ENCODE measurements at regions not wholly inside any gene's neighbourhood (a gene's known extent, or its start where the extent isn't known, plus 50 kb on each side); places are given as distances from the start of the nearest gene placed in this dataset.

DNA sequence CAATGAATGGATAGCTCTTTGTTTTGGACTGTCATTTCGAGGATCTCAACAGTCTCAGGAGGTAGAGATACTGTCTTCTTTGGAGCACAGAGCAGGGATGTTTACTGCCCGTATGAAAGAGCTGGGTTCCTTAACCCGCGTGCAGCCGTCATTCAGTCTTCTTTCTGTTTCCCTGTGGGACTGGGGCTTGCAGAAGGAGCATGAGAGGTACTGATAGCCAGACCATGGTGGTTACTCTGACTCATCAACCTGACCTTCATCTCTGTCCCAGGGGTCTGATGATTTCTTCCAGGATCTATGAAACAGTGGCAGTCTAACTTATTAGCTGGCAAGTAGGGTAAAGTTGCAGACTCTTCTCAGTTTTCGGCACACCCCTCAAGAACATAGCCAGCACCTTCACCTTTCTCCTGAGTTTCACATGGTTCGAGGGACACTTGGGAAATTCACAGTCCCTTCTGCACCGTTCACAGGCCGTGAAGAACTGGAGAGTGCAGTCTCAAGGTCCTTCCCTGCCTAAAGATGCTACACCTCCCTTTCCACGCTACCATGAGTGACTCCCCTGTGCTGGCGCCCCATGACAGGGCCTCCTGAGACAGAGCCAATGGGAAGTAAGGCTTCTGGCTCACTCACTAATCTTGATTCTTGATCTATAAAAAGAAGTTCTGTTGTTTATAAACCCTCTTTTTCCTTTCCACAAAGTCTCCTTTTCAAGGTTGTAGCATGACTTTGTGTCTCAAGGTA, 226.2 kb downstream of the MC4R start:
- DNase-seq (ENCODE audit: low read depth in 3 of 3, low spot score in 1 of 3), result no peak

GRCh38 chr18:60145776-60146175, 226.8 kb downstream of the MC4R start:
- DNase-seq (ENCODE audit: low read depth in 3 of 3, low spot score in 1 of 3), result no peak

- DNase-seq (ENCODE audit: low read depth in 3 of 3, low spot score in 1 of 3), result no peak
Observed at GRCh38 chr18:60134806-60135205, 235.0 kb downstream of the PMAIP1 start.

- DNase-seq (ENCODE audit: low read depth in 3 of 3, low spot score in 1 of 3), result no peak
Observed at GRCh38 chr18:60130284-60130683, 230.5 kb downstream of the PMAIP1 start.

GRCh38 chr18:60123031-60123430, 223.2 kb downstream of the PMAIP1 start:
- no peak for DNase-seq (ENCODE audit: low read depth in 3 of 3, low spot score in 1 of 3)

DNA sequence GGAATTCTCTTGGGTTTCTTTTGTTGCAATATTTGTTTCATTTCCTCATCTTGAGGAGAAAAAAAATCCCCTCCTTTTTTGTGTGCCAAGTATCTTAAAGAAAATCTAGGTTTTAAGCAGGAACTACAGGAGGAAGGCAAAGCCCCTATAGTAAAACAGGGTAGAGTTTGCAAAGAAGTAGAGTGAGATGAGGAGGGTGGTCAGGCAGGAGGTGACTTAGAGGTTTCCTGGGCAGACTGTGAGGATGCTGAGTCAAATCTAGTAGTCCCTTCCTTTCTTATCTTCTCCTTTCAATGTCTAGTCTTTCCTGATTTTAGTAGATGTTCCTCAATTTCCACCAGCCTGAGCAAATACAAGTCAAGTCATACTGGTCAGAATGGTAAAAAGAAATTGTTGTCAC, 222.5 kb downstream of the PMAIP1 start:
- DNase-seq (ENCODE audit: low read depth in 3 of 3, low spot score in 1 of 3), result no peak

DNA sequence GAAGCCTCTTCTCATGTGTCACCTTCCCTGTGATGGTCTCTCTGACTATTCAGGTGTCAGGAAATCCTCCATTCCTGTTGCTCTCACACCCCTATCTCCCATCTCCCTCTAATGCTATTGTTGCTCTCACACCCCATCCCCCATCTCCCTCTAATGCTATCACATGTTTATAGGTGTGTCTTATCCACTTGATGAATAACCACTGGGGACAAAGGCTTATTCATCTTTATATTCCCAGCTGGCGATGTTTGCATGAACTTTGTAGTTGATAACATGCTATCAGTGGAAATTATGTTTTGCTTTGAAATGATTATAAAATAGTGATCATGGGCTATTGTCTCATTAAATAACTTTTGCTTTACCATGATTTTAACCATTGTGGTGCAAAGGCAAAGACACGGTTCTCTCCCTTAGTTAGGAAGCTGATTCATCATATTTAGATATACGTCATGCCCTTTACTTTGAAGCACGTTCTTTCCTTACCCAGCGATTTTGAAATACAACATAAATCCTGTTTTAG, 220.5 kb downstream of the PMAIP1 start:
- no peak for DNase-seq (ENCODE audit: low read depth in 3 of 3, low spot score in 1 of 3)

DNA sequence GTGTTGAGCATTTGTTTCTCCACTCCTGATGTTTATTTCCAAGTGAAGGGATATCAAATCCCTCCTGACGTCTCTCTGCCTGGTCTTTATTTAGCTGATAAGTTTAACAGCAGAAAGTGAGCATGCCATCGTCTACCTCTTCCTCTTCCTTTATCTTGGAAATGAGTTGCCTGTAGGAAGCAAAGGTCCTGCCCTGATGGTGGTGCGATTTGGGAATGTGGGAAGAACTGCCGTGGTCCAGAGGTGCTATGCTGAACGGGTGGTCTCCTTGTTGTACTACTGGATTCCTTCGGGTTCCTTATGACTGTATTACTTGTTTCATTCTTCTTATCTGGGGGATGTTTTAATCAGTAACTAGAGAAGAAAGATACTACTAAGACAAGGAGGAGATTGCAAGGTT, 217.5 kb downstream of the PMAIP1 start:
- no peak for DNase-seq (ENCODE audit: low read depth in 3 of 3, low spot score in 1 of 3)

- DNase-seq (ENCODE audit: low read depth in 3 of 3, low spot score in 1 of 3), result no peak
Observed at GRCh38 chr18:60113396-60113795, 213.6 kb downstream of the PMAIP1 start.

- no peak for DNase-seq (ENCODE audit: low read depth in 3 of 3, low spot score in 1 of 3)
Observed at GRCh38 chr18:60112369-60112768, 212.6 kb downstream of the PMAIP1 start.

- DNase-seq (ENCODE audit: low read depth in 3 of 3, low spot score in 1 of 3), result no peak
Observed at GRCh38 chr18:60111525-60111924, 211.7 kb downstream of the PMAIP1 start.

- no peak for DNase-seq (ENCODE audit: low read depth in 3 of 3, low spot score in 1 of 3)
Observed at GRCh38 chr18:60110836-60111235, 211.0 kb downstream of the PMAIP1 start.

- DNase-seq (ENCODE audit: low read depth in 3 of 3, low spot score in 1 of 3), result no peak
Observed at GRCh38 chr18:60100778-60101177, 201.0 kb downstream of the PMAIP1 start.

GRCh38 chr18:60099709-60100108, 199.9 kb downstream of the PMAIP1 start:
- no peak for DNase-seq (ENCODE audit: low read depth in 3 of 3, low spot score in 1 of 3)

DNA sequence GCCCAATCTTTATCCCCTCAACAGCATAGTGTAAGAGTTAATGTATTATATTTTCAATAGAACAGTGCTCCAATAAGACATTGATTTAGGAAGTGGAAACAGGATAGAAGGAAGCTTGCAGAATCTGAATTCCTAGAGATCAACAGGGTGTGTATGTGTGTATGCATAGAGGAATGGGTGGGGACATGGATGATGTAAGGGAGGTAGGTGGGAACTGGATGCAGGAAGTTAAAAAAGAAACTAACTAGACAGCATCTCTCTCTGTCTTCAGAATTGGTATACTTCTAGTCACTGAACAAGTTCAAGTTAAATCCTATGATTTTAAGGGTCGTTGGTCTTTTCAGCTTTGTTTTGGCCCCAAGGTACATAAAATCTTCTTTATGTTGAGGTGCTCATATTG, 196.6 kb downstream of the PMAIP1 start:
- no peak for DNase-seq (ENCODE audit: low read depth in 3 of 3, low spot score in 1 of 3)

DNA sequence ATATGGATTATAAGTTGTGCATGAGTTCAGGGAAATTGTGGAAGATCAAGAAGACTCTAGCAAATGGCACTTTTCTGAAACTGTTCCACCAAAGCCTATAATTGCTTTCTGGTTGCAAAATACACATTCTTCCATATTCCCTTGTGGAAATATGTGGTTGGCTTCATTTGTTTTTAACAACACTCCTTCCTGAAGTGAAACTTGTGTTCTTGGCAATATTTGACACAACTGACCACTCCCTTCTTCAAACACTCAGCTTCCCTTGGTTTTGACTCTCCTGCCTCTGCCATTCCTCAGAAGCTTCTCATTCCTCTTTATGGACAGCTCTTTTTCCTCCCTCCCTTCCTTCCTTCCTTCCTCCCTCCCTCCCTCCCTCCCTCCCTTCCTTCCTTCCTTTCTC, 192.3 kb downstream of the PMAIP1 start:
- no peak for DNase-seq (ENCODE audit: low read depth in 3 of 3, low spot score in 1 of 3)

- DNase-seq (ENCODE audit: low read depth in 3 of 3, low spot score in 1 of 3), result no peak
Observed at GRCh38 chr18:60090170-60090569, 190.4 kb downstream of the PMAIP1 start.

- no peak for DNase-seq (ENCODE audit: low read depth in 3 of 3, low spot score in 1 of 3)
Observed at GRCh38 chr18:60082790-60083189, 183.0 kb downstream of the PMAIP1 start.

- DNase-seq (ENCODE audit: low read depth in 3 of 3, low spot score in 1 of 3), result no peak
Observed at GRCh38 chr18:60082282-60082681, 182.5 kb downstream of the PMAIP1 start.

DNA sequence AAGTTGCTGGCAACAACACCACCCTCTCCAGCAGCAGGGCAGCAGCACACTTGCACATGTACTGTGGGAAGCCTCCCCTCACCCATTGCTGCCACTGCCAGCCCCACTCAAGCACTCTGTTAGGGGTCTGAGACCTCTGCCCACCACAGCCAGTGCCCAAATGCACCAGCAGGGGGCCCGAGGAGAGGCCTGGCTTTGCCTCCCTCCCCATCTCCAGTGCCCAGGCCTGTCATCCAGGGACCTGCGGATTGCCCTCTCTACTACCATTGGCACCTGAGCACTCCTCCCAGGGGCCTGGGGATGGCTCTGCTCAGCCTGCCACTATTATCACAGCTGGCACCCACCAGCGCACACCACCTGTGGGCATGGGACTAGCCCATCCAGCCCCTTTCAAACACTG, 175.7 kb downstream of the PMAIP1 start:
- no peak for DNase-seq (ENCODE audit: low read depth in 3 of 3, low spot score in 1 of 3)

DNA sequence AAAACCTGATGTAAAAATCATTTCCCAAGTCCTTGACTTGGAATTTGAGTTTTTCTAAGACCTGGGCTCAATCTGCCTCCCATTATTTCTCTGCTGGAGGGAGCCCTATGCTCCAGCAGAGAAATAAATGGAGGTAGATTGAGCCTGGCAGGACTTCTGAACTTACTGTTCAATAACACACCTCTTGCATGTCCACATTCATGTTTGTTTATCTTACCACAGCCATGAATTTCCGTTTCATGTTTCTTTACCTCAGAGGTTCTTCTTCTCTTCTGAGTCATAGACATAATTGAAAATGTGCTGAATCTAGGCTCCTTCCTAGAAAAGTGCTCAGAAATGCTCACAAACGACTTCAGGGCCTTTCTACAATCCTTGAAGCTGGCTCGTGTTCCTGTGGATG, 170.8 kb downstream of the PMAIP1 start:
- DNase-seq (ENCODE audit: low read depth in 3 of 3, low spot score in 1 of 3), result no peak

GRCh38 chr18:60069145-60069544, 169.3 kb downstream of the PMAIP1 start:
- DNase-seq (ENCODE audit: low read depth in 3 of 3, low spot score in 1 of 3), result no peak
